Upper lobe of left lung (tissue), 6 donors: ENCODE measurements at regions not wholly inside any gene's neighbourhood (a gene's known extent, or its start where the extent isn't known, plus 50 kb on each side); places are given as distances from the start of the nearest gene placed in this dataset.

Experiments
- ATAC-seq, 2 donors: fragments of 200-7000 bp; cut with Tn5 transposase; one replicate each; pipeline ENCODE4 v1.9.1; 2022; ENCODE audit warnings: mild to moderate bottlenecking in 2 of 2, moderate library complexity in 2 of 2; ENCODE audit not compliant: low FRiP score in 2 of 2
- DNase-seq, 2 donors: peaks; one replicate each; pipeline ENCODE4 v3.0.0-alpha.2; 2019 to 2020
- H3K27ac ChIP-seq, 4 donors: fragments of 200-600 bp; sonication (generic); one replicate each; pipeline ENCODE4 v1.5.1; 2016 to 2019
- H3K27me3 ChIP-seq, 4 donors: fragments of 200-600 bp; sonication (generic); one replicate each; pipeline ENCODE4 v1.5.1; 2017 to 2019
- H3K36me3 ChIP-seq, 4 donors: fragments of 200-600 bp; sonication (generic); one replicate each; pipeline ENCODE4 v1.5.1; 2016 to 2019
- H3K4me1 ChIP-seq, 4 donors: fragments of 200-600 bp; sonication (generic); one replicate each; pipeline ENCODE4 v1.5.1; 2018 to 2019
- H3K4me3 ChIP-seq, 4 donors: fragments of 200-600 bp; sonication (generic); one replicate each; pipeline ENCODE4 v1.5.1; 2017 to 2019; ENCODE audit warnings: mild to moderate bottlenecking in 2 of 4, moderate library complexity in 1 of 4
- H3K9me3 ChIP-seq, 4 donors: fragments of 200-600 bp; sonication (generic); one replicate each; pipeline ENCODE4 v1.5.1; 2018 to 2019
- EP300 ChIP-seq, 4 donors: sonication (generic); formaldehyde crosslinking; IDR thresholded peaks; one replicate each; pipeline ENCODE4 v1.5.1; 2017; ENCODE audit warnings: antibody characterized with exemption in 4 of 4, control low read depth in 2 of 4
- POLR2A ChIP-seq, 4 donors: fragments of 450-650 bp; IDR thresholded peaks; one replicate each; pipeline ENCODE4 v1.5.1; 2016 to 2017; ENCODE audit warnings: antibody characterized with exemption in 4 of 4, mild to moderate bottlenecking in 2 of 4
- POLR2AphosphoS5 ChIP-seq, 2 donors: sonication (generic); formaldehyde crosslinking; IDR thresholded peaks; one replicate each; pipeline ENCODE4 v1.5.1; 2017; ENCODE audit warnings: antibody characterized with exemption in 2 of 2
- WGBS, 2 donors: methylation state at CpG; one replicate each; pipeline ENCODE4 v1.1.5; 2017 to 2018; 5-methylcytosine and 5-hydroxymethylcytosine counted together
- TF ChIP-seq, protein P1 (sequence below), 6 experiments: fragments of 450-650 bp in 4 of 6; fragments of 200-600 bp in 2 of 6; sonication (generic) in 2 of 6; IDR thresholded peaks; one replicate each; pipeline ENCODE4 v1.5.1; 2016 to 2019; ENCODE audit warnings: antibody characterized with exemption in 6 of 6
- donor health status: DM: no; HTN: no; CAD: no; lungs with moderate emphysema.
- donor health status: DM: no; HTN: yes; CAD: no; lungs with severe emphysema.

GRCh38 chr18:70494524-70494923, 205.7 kb downstream of the SOCS6 start:
- H3K27ac ChIP-seq = no peak overlapping the region
- no peaks in the 10 kb centered on the region for H3K36me3 ChIP-seq
- ATAC-seq = no peak
- no peaks in the 10 kb centered on the region for H3K9me3 ChIP-seq
- TF ChIP-seq POLR2A (IDR thresholded peaks at IDR 0.05) (no peak), EP300 (IDR thresholded peaks at IDR 0.05) (no peak), POLR2AphosphoS5 (IDR thresholded peaks at IDR 0.05) (no peak)
- TF ChIP-seq, protein P1, sequence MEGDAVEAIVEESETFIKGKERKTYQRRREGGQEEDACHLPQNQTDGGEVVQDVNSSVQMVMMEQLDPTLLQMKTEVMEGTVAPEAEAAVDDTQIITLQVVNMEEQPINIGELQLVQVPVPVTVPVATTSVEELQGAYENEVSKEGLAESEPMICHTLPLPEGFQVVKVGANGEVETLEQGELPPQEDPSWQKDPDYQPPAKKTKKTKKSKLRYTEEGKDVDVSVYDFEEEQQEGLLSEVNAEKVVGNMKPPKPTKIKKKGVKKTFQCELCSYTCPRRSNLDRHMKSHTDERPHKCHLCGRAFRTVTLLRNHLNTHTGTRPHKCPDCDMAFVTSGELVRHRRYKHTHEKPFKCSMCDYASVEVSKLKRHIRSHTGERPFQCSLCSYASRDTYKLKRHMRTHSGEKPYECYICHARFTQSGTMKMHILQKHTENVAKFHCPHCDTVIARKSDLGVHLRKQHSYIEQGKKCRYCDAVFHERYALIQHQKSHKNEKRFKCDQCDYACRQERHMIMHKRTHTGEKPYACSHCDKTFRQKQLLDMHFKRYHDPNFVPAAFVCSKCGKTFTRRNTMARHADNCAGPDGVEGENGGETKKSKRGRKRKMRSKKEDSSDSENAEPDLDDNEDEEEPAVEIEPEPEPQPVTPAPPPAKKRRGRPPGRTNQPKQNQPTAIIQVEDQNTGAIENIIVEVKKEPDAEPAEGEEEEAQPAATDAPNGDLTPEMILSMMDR (IDR thresholded peaks at IDR 0.05) = no peak
- H3K4me3 ChIP-seq = no peak overlapping the region
- peaks cover 0 to 6% (median 3%) of the 10 kb centered on the region in 4 donors for H3K4me1 ChIP-seq
- DNase-seq = no peak
- H3K27me3 ChIP-seq = no peaks in the 10 kb centered on the region
- WGBS, 2 donors = 80 to 97% methylated on average over 2 of the region's 2 CpGs

GRCh38 chr18:70493461-70493860, 204.6 kb downstream of the SOCS6 start:
- no peak for ATAC-seq
- TF ChIP-seq EP300 (IDR thresholded peaks at IDR 0.05) (no peak), POLR2AphosphoS5 (IDR thresholded peaks at IDR 0.05) (no peak), POLR2A (IDR thresholded peaks at IDR 0.05) (no peak)
- TF ChIP-seq, protein P1 (IDR thresholded peaks at IDR 0.05) = no peak
- Histone ChIP-seq H3K36me3 (no peaks in the 10 kb centered on the region), H3K27ac (no peak overlapping the region), H3K4me1 (peaks cover 0 to 6% (median 3%) of the 10 kb centered on the region in 4 donors), H3K27me3 (no peaks in the 10 kb centered on the region), H3K4me3 (no peak overlapping the region), H3K9me3 (no peaks in the 10 kb centered on the region)
- WGBS, 2 donors = 84 to 87% methylated on average over 9 of the region's 9 CpGs
- DNase-seq = peak in 1 of 2 donors; percentile 27

DNA sequence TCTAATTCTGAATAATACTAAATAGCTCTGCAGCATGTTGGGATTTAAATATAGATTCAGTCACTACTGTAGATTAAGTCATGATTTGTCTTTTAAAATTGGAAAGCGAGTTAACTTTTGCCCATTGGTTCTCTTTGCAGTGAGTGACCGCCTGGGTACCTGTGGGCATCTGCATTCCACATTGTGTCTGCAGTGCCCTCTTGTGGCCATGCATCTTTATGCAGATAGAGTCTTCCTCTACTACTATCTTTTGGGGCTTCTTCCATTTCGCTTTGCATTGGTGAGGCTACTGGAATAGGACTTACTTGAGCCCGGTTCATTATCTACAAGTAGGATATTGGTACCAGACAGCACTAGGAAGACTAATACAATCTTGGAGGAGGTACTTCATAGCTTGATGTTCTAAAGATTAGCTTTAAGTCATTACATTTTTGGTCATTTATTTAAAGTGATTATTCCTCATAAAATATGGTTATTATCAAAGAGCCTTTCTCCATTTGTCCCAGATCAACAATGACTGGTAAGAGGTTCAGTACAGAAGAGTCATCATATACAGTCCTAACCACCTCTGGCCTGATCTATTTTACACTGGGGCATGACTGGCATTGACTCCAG, 203.0 kb downstream of the SOCS6 start:
- Histone ChIP-seq H3K27ac (no peak overlapping the region), H3K27me3 (no peaks in the 10 kb centered on the region), H3K4me3 (no peak overlapping the region), H3K4me1 (peaks cover 0 to 6% (median 3%) of the 10 kb centered on the region in 4 donors), H3K36me3 (no peaks in the 10 kb centered on the region), H3K9me3 (no peaks in the 10 kb centered on the region)
- WGBS, 2 donors = 64 to 69% methylated on average over 4 of the region's 4 CpGs
- TF ChIP-seq EP300 (IDR thresholded peaks at IDR 0.05) = no peak
- TF ChIP-seq, protein P1 (IDR thresholded peaks at IDR 0.05) = peak; percentile 44 to 77 (median 54)
- TF ChIP-seq POLR2AphosphoS5 (IDR thresholded peaks at IDR 0.05) = no peak
- TF ChIP-seq POLR2A (IDR thresholded peaks at IDR 0.05) = no peak
- peak in 1 of 2 donors; percentile 75 for ATAC-seq
- peak in 1 of 2 donors; percentile 54 for DNase-seq

DNA sequence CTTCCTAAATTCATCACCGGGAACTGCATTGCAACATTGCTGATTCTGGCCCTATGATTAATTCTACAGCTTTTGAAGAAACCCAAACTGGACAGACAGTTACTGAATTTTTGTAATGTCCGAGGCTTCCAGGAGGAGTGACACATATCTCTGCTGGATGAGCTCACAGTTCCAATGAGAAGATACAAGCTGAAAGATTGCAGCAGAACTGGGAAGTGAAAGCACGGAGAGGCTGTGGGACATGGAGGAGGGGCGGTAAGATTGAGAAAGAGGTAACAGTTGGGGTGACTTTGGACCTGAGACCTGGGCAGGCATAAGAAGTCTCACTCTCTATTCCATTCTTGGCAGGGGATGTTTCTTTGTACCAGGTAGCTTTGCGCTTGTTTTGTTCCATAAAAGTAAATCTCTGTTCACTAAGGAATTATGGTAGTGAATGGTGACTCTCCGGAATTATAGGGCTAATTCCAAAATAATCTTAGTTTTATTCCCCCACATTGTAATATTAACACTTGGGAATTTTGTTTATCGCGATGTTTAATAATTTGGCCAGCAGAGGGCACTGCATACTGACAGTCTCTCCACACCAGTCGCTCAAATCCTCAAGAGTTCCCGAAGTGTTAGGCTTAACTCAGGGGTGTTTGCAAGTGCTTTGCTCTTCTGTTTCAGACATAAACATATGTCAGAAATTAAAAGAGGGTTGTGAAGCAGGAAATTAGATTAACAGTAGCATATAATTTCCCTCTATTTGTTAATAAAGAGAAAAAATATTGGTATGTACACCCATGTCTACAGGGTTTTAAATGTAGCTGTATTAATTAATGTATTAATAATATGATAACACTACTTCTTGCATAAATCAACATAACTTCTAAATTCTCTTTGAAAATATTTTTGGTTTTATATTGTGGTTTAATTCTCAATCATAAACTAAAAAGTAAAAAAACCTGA, 201.4 kb downstream of the SOCS6 start:
- H3K27me3 ChIP-seq = no peaks in the 10 kb centered on the region
- H3K36me3 ChIP-seq = no peaks in the 10 kb centered on the region
- ATAC-seq (peak; percentile 65 to 89), DNase-seq (no peak)
- H3K27ac ChIP-seq = peak overlapping the region in 1 of 4 donors; percentile 23
- H3K9me3 ChIP-seq = no peaks in the 10 kb centered on the region
- WGBS, 2 donors = 17 to 19% methylated on average over 10 of the region's 10 CpGs
- peaks cover 0 to 6% (median 3%) of the 10 kb centered on the region in 4 donors for H3K4me1 ChIP-seq
- no peak overlapping the region for H3K4me3 ChIP-seq
- TF ChIP-seq EP300 (IDR thresholded peaks at IDR 0.05) (peak in 1 of 4 donors; percentile 10), POLR2AphosphoS5 (IDR thresholded peaks at IDR 0.05) (no peak)
- TF ChIP-seq, protein P1 (IDR thresholded peaks at IDR 0.05) = peak in 5 of 6 experiments; percentile 37 to 56 (median 53)
